H1 (cell line): ENCODE measurements at regions not wholly inside any gene's neighbourhood (a gene's known extent, or its start where the extent isn't known, plus 50 kb on each side); places are given as distances from the start of the nearest gene placed in this dataset.

ENCODE experiments used
- KDM4A ChIP-seq: IDR thresholded peaks from one replicate; pipeline ENCODE4 v1.7.1; 2012; ENCODE audit warnings: low read depth, mild to moderate bottlenecking, moderate library complexity, low read length, inconsistent platforms; ENCODE audit not compliant: severe bottlenecking
- KDM5A ChIP-seq: fragments of 200-600 bp; IDR thresholded peaks from 2 replicates; pipeline ENCODE4 v1.7.1; 2012; ENCODE audit warnings: mild to moderate bottlenecking, low read length, inconsistent platforms, mixed read lengths
- TF ChIP-seq, protein P1 (sequence below): fragments of 300-600 bp; sonication (generic); IDR thresholded peaks from 2 replicates; pipeline ENCODE4 v1.7.1; 2012; ENCODE audit warnings: low read length, moderate library complexity, mild to moderate bottlenecking, inconsistent platforms; ENCODE audit not compliant: insufficient replicate concordance

DNA sequence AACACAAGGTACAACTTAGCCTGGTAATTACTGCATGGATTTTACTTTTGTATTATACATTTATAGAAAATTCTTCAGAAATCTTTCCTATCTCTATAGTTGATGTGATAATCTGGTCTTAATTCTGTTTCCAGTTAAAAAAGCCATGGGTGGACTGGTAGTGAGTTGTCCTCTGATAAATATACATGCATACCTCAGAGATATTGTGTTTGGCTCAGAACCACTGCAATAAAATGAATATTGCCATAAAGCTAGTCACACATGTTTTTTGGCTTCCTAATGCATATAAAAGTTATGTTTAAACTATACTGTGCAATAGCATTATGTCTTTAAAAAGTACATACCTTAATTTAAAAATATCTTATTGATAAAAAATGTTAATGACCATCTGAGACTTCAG, 708.6 kb upstream of the MARCKS start (continued):
- no peak for TF ChIP-seq KDM5A
- TF ChIP-seq, protein P1, sequence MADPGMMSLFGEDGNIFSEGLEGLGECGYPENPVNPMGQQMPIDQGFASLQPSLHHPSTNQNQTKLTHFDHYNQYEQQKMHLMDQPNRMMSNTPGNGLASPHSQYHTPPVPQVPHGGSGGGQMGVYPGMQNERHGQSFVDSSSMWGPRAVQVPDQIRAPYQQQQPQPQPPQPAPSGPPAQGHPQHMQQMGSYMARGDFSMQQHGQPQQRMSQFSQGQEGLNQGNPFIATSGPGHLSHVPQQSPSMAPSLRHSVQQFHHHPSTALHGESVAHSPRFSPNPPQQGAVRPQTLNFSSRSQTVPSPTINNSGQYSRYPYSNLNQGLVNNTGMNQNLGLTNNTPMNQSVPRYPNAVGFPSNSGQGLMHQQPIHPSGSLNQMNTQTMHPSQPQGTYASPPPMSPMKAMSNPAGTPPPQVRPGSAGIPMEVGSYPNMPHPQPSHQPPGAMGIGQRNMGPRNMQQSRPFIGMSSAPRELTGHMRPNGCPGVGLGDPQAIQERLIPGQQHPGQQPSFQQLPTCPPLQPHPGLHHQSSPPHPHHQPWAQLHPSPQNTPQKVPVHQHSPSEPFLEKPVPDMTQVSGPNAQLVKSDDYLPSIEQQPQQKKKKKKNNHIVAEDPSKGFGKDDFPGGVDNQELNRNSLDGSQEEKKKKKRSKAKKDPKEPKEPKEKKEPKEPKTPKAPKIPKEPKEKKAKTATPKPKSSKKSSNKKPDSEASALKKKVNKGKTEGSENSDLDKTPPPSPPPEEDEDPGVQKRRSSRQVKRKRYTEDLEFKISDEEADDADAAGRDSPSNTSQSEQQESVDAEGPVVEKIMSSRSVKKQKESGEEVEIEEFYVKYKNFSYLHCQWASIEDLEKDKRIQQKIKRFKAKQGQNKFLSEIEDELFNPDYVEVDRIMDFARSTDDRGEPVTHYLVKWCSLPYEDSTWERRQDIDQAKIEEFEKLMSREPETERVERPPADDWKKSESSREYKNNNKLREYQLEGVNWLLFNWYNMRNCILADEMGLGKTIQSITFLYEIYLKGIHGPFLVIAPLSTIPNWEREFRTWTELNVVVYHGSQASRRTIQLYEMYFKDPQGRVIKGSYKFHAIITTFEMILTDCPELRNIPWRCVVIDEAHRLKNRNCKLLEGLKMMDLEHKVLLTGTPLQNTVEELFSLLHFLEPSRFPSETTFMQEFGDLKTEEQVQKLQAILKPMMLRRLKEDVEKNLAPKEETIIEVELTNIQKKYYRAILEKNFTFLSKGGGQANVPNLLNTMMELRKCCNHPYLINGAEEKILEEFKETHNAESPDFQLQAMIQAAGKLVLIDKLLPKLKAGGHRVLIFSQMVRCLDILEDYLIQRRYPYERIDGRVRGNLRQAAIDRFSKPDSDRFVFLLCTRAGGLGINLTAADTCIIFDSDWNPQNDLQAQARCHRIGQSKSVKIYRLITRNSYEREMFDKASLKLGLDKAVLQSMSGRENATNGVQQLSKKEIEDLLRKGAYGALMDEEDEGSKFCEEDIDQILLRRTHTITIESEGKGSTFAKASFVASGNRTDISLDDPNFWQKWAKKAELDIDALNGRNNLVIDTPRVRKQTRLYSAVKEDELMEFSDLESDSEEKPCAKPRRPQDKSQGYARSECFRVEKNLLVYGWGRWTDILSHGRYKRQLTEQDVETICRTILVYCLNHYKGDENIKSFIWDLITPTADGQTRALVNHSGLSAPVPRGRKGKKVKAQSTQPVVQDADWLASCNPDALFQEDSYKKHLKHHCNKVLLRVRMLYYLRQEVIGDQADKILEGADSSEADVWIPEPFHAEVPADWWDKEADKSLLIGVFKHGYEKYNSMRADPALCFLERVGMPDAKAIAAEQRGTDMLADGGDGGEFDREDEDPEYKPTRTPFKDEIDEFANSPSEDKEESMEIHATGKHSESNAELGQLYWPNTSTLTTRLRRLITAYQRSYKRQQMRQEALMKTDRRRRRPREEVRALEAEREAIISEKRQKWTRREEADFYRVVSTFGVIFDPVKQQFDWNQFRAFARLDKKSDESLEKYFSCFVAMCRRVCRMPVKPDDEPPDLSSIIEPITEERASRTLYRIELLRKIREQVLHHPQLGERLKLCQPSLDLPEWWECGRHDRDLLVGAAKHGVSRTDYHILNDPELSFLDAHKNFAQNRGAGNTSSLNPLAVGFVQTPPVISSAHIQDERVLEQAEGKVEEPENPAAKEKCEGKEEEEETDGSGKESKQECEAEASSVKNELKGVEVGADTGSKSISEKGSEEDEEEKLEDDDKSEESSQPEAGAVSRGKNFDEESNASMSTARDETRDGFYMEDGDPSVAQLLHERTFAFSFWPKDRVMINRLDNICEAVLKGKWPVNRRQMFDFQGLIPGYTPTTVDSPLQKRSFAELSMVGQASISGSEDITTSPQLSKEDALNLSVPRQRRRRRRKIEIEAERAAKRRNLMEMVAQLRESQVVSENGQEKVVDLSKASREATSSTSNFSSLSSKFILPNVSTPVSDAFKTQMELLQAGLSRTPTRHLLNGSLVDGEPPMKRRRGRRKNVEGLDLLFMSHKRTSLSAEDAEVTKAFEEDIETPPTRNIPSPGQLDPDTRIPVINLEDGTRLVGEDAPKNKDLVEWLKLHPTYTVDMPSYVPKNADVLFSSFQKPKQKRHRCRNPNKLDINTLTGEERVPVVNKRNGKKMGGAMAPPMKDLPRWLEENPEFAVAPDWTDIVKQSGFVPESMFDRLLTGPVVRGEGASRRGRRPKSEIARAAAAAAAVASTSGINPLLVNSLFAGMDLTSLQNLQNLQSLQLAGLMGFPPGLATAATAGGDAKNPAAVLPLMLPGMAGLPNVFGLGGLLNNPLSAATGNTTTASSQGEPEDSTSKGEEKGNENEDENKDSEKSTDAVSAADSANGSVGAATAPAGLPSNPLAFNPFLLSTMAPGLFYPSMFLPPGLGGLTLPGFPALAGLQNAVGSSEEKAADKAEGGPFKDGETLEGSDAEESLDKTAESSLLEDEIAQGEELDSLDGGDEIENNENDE, result no peak
- TF ChIP-seq KDM4A, result no peak
